GM18507 (cell line): ENCODE measurements at regions not wholly inside any gene's neighbourhood (a gene's known extent, or its start where the extent isn't known, plus 50 kb on each side); places are given as distances from the start of the nearest gene placed in this dataset.
"Not testable (repeated sequence)": the region's sequence is repeated elsewhere in the genome, so short reads cannot be mapped to it uniquely, and the experiment has no call there.

Experiments used
- DNase-seq: peaks from one replicate; pipeline ENCODE4 v3.0.0; 2011; ENCODE audit warnings: low read depth; ENCODE audit not compliant: insufficient read length; ENCODE audit errors: extremely low spot score
- FAIRE-seq: peaks from 2 replicates; lab custom pipeline; 2011; peaks lifted over from hg19 to GRCh38; lab: Jason Lieb, UNC

GRCh38 chr11:112524798-112525197, 264.1 kb upstream of the PLET1 start:
- DNase-seq (no peak), FAIRE-seq (no peak)

GRCh38 chr11:112525270-112525669, 264.6 kb upstream of the PLET1 start:
- no peak for FAIRE-seq
- no peak for DNase-seq

- FAIRE-seq: no peak
- DNase-seq: no peak
Observed at GRCh38 chr11:112525844-112526590, 265.4 kb upstream of the PLET1 start.

GRCh38 chr11:112526699-112527416, 266.2 kb upstream of the PLET1 start:
- DNase-seq: no peak
- FAIRE-seq: no peak

- FAIRE-seq: no peak
- no peak for DNase-seq
Observed at GRCh38 chr11:112529071-112529470, 268.4 kb upstream of the PLET1 start.

GRCh38 chr11:112532506-112532905, 271.8 kb upstream of the PLET1 start:
- DNase-seq (no peak), FAIRE-seq (peak; percentile 24)

GRCh38 chr11:112533682-112534081, 273.0 kb upstream of the PLET1 start:
- DNase-seq: no peak
- FAIRE-seq: no peak

- FAIRE-seq: no peak
- no peak for DNase-seq
Observed at GRCh38 chr11:112534208-112534607, 273.5 kb upstream of the PLET1 start.

- FAIRE-seq: no peak
- no peak for DNase-seq
Observed at GRCh38 chr11:112537026-112537425, 276.4 kb upstream of the PLET1 start.

- FAIRE-seq (no peak), DNase-seq (no peak)
Observed at GRCh38 chr11:112537846-112538330, 277.2 kb upstream of the PLET1 start.

GRCh38 chr11:112538534-112539280, 278.0 kb upstream of the PLET1 start:
- no peak for FAIRE-seq
- no peak for DNase-seq

- not testable (repeated sequence) for FAIRE-seq, DNase-seq
Observed at GRCh38 chr11:112539281-112539555, 278.6 kb upstream of the PLET1 start.

GRCh38 chr11:112539741-112540140, 279.1 kb upstream of the PLET1 start:
- FAIRE-seq (no peak), DNase-seq (no peak)

GRCh38 chr11:112540261-112540660, 279.6 kb upstream of the PLET1 start:
- DNase-seq: no peak
- no peak for FAIRE-seq

- no peak for DNase-seq
- FAIRE-seq: no peak
Observed at GRCh38 chr11:112541140-112542046, 280.7 kb upstream of the PLET1 start.

GRCh38 chr11:112542479-112542878, 281.8 kb upstream of the PLET1 start:
- no peak for DNase-seq
- FAIRE-seq: no peak

GRCh38 chr11:112543390-112543789, 282.7 kb upstream of the PLET1 start:
- FAIRE-seq (no peak), DNase-seq (no peak)

GRCh38 chr11:112548641-112549040, 288.0 kb upstream of the PLET1 start:
- no peak for FAIRE-seq

GRCh38 chr11:112553205-112553731, 292.6 kb upstream of the PLET1 start:
- no peak for FAIRE-seq

More at GRCh38 chr11:112548641-112549040, 288.0 kb upstream of the PLET1 start:
- no peak for DNase-seq

More at GRCh38 chr11:112553205-112553731, 292.6 kb upstream of the PLET1 start:
- DNase-seq: no peak
